ENCODE measurements at regions not wholly inside any gene's neighbourhood (a gene's known extent, or its start where the extent isn't known, plus 50 kb on each side); places are given as distances from the start of the nearest gene placed in this dataset.

GRCh38 chr18:24942144-24942543, 409.8 kb downstream of the ZNF521 start:
- no peak overlapping the region for H3K27ac ChIP-seq
- TF ChIP-seq CTCF (conservative IDR thresholded peaks at IDR 0.05) (no peak), ZFX (IDR thresholded peaks at IDR 0.05) (no peak)

DNA sequence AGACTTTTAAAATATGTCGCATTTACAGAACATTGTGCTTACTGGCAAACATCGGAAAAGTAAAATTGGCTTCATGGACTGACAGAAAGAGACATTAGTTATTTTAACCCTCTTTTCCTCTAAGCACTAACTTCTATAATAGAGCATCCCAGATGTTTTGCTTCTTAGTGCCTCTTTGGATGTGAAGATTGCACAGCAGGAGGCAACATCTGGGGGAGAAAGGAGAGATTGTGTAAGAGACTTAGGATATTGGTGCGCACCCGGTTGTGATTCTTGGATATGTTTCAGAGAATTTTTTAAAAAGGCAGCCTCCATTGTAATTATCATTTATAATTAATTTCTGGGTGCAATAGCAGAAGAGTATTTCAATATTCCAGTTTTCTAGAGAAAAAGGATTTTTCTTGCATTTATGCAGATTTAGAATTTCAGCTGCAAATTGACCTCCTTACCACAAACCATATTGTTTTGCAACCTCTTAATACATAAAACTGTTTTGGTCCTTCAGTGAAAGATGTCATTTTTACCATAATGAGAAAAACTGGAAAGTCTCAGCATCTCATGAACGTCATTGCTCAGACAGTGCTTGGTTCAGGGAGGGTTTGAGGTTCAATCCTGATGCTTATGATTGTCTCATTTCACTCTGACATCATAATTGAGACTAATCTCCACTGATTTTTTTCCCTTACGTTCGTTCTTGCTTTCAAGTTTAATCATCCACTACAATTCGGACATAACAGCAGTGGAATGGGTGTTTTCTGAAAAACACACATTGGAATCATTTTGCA, 404.3 kb downstream of the ZNF521 start:
- H3K27ac ChIP-seq = no peak overlapping the region
- TF ChIP-seq ZFX (IDR thresholded peaks at IDR 0.05) = no peak
- no peak for TF ChIP-seq CTCF (conservative IDR thresholded peaks at IDR 0.05)

GRCh38 chr18:24949908-24950307, 402.1 kb downstream of the ZNF521 start:
- no peak overlapping the region for H3K27ac ChIP-seq
- TF ChIP-seq ZFX (IDR thresholded peaks at IDR 0.05) (no peak), CTCF (conservative IDR thresholded peaks at IDR 0.05) (no peak)

GRCh38 chr18:24954341-24954740, 397.6 kb downstream of the ZNF521 start:
- H3K27ac ChIP-seq = no peak overlapping the region
- TF ChIP-seq ZFX (IDR thresholded peaks at IDR 0.05) = no peak
- TF ChIP-seq CTCF (conservative IDR thresholded peaks at IDR 0.05) = no peak

DNA sequence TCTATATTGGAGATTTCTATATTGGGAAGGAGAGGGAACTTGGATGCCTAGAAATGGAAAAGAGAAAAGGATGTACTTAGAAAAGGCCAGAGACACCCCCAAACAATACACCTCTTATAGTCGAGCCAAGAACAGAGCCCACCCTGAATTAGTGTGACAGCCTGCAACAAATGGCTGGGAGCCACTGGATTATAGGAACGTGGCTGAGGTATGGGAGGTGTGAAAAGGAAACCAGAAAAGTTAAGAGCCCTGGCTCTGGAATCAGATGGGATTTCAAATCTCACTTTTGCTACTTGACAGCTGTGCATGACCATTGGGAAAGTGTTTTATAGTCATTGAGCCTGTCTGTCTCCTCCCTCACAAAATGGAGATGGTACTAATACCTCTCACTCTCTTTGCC, 394.0 kb downstream of the ZNF521 start:
- no peak for TF ChIP-seq CTCF (conservative IDR thresholded peaks at IDR 0.05)
- TF ChIP-seq ZFX (IDR thresholded peaks at IDR 0.05) = no peak
- no peak overlapping the region for H3K27ac ChIP-seq

- H3K27ac ChIP-seq = no peak overlapping the region
- TF ChIP-seq CTCF (conservative IDR thresholded peaks at IDR 0.05) (no peak), ZFX (IDR thresholded peaks at IDR 0.05) (no peak)
Observed at GRCh38 chr18:24959051-24959476, 392.9 kb downstream of the ZNF521 start.

DNA sequence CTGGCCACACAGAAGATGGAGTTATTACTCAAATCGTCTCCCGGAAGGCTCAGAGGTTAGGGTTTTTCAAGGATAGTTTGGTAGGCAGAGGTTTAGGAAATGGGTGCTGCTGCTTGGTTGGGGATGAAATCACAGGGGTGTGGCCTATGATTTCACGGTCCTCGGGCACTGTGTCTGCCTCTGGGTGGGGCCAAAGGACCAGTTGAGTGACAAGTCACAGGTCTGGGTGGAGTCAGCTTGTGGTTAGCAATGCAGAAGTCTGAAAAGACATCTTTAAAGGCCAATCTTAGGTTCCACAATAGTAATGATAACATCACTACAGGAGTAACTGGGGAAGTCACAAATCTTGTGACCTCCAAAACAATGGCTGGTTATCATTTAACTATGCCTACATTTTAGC, 387.8 kb downstream of the ZNF521 start:
- no peak for TF ChIP-seq CTCF (conservative IDR thresholded peaks at IDR 0.05)
- no peak overlapping the region for H3K27ac ChIP-seq
